Tongue (tissue), 1 donor: ENCODE measurements at regions not wholly inside any gene's neighbourhood (a gene's known extent, or its start where the extent isn't known, plus 50 kb on each side); places are given as distances from the start of the nearest gene placed in this dataset.
"Not testable (repeated sequence)": the region's sequence is repeated elsewhere in the genome, so short reads cannot be mapped to it uniquely, and the experiment has no call there.

Source experiments
- DNase-seq: peaks from one replicate; pipeline ENCODE4 v3.0.0-alpha.2; 2015

- not testable (repeated sequence) for DNase-seq
These were observed 144.6 kb upstream of the DUSP22 start for GRCh38 chr6:147651-148050.

- DNase-seq: peak; percentile 7
These were observed 144.0 kb upstream of the DUSP22 start for GRCh38 chr6:148051-148984.

GRCh38 chr6:150147-150546, 142.1 kb upstream of the DUSP22 start:
- DNase-seq: not testable (repeated sequence)

- DNase-seq: not testable (repeated sequence)
These were observed 139.9 kb upstream of the DUSP22 start for GRCh38 chr6:152436-152835.

GRCh38 chr6:153026-153425, 139.3 kb upstream of the DUSP22 start:
- DNase-seq: not testable (repeated sequence)

GRCh38 chr6:153867-154266, 138.4 kb upstream of the DUSP22 start:
- DNase-seq: not testable (repeated sequence)

GRCh38 chr6:154321-155092, 137.8 kb upstream of the DUSP22 start:
- not testable (repeated sequence) for DNase-seq

- no peak for DNase-seq
These were observed 136.3 kb upstream of the DUSP22 start for GRCh38 chr6:156010-156409.

GRCh38 chr6:156441-157140, 135.7 kb upstream of the DUSP22 start:
- not testable (repeated sequence) for DNase-seq

GRCh38 chr6:157176-157575, 135.1 kb upstream of the DUSP22 start:
- DNase-seq: not testable (repeated sequence)

GRCh38 chr6:161657-162056, 130.6 kb upstream of the DUSP22 start:
- not testable (repeated sequence) for DNase-seq

GRCh38 chr6:164720-165119, 127.6 kb upstream of the DUSP22 start:
- DNase-seq: no peak

GRCh38 chr6:165263-165662, 127.0 kb upstream of the DUSP22 start:
- DNase-seq: no peak

- DNase-seq: no peak
These were observed 126.4 kb upstream of the DUSP22 start for GRCh38 chr6:165906-166305.

- DNase-seq: peak; percentile 71
These were observed 123.3 kb upstream of the DUSP22 start for GRCh38 chr6:168865-169455.

GRCh38 chr6:174036-174435, 118.3 kb upstream of the DUSP22 start:
- no peak for DNase-seq

GRCh38 chr6:175680-176079, 116.6 kb upstream of the DUSP22 start:
- no peak for DNase-seq

- DNase-seq: no peak
These were observed 115.5 kb upstream of the DUSP22 start for GRCh38 chr6:176766-177165.

GRCh38 chr6:178119-178518, 114.2 kb upstream of the DUSP22 start:
- DNase-seq: no peak

GRCh38 chr6:178929-179328, 113.4 kb upstream of the DUSP22 start:
- not testable (repeated sequence) for DNase-seq

- DNase-seq: no peak
These were observed 112.8 kb upstream of the DUSP22 start for GRCh38 chr6:179340-179950.
